Stimulated activated naive CD8-positive, alpha-beta T cell treated with anti-CD3 and anti-CD28 coated beads, Interleukin-15, Interleukin-2, amounts not matched to agents 100 ng/mL and 50 ng/mL, for 24 hours (primary cell): ENCODE measurements at regions not wholly inside any gene's neighbourhood (a gene's known extent, or its start where the extent isn't known, plus 50 kb on each side); places are given as distances from the start of the nearest gene placed in this dataset.
"Not testable (repeated sequence)": the region's sequence is repeated elsewhere in the genome, so short reads cannot be mapped to it uniquely, and the experiment has no call there.

ENCODE experiments used
- H3K27ac Mint-ChIP-seq: one replicate; pipeline ENCODE4 v1.8.0; 2021; ENCODE audit warnings: mild to moderate bottlenecking, mixed read lengths
- H3K27me3 Mint-ChIP-seq: one replicate; pipeline ENCODE4 v1.8.0; 2021; ENCODE audit warnings: mixed read lengths
- H3K36me3 Mint-ChIP-seq: one replicate; pipeline ENCODE4 v1.8.0; 2021; ENCODE audit warnings: low read depth, mixed read lengths
- H3K4me1 Mint-ChIP-seq: one replicate; pipeline ENCODE4 v1.8.0; 2021; ENCODE audit warnings: low read depth, mixed read lengths
- H3K4me3 Mint-ChIP-seq: one replicate; pipeline ENCODE4 v1.8.0; 2021; ENCODE audit warnings: mild to moderate bottlenecking, mixed read lengths
- H3K9me3 Mint-ChIP-seq: one replicate; pipeline ENCODE4 v1.8.0; 2021; ENCODE audit warnings: mixed read lengths

GRCh38 chr5:3449481-3449880 lies 146.2 kb upstream of the IRX1 start:
- H3K36me3 Mint-ChIP-seq, result no peaks in the 10 kb centered on the region
- H3K4me1 Mint-ChIP-seq, result no peaks in the 10 kb centered on the region
- no peaks in the 10 kb centered on the region for H3K27me3 Mint-ChIP-seq
- no peak overlapping the region for H3K27ac Mint-ChIP-seq
- H3K9me3 Mint-ChIP-seq, result peaks cover 9% of the 10 kb centered on the region
- no peak overlapping the region for H3K4me3 Mint-ChIP-seq

GRCh38 chr5:3446410-3446809 lies 149.2 kb upstream of the IRX1 start:
- Mint-ChIP-seq H3K9me3 (peaks cover 5% of the 10 kb centered on the region), H3K4me3 (no peak overlapping the region), H3K27ac (no peak overlapping the region), H3K27me3 (no peaks in the 10 kb centered on the region), H3K4me1 (no peaks in the 10 kb centered on the region), H3K36me3 (no peaks in the 10 kb centered on the region)

DNA sequence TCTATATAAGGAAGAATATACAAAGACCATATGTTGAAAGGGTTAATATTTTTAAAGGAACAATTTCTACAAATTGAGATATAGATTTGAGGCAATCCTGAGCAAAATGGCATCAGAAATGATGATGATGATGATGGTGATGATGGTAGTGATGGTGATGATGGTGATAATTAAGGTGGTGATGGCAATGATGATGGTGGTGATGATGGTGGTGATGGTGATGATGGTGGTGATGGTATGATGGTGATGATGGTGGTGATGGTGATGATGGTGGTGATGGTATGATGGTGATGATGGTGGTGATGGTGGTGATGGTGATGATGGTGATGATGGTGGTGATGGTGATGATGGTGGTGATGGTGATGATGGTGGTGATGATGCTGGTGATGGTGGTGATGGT lies 150.1 kb upstream of the IRX1 start:
- H3K4me3 Mint-ChIP-seq, H3K9me3 Mint-ChIP-seq, H3K36me3 Mint-ChIP-seq, H3K4me1 Mint-ChIP-seq, H3K27me3 Mint-ChIP-seq, H3K27ac Mint-ChIP-seq: not testable (repeated sequence)

- no peak overlapping the region for H3K4me3 Mint-ChIP-seq
- H3K27me3 Mint-ChIP-seq, result no peaks in the 10 kb centered on the region
- H3K27ac Mint-ChIP-seq, result no peak overlapping the region
- H3K36me3 Mint-ChIP-seq, result no peaks in the 10 kb centered on the region
- H3K9me3 Mint-ChIP-seq, result peaks cover 4% of the 10 kb centered on the region
- no peaks in the 10 kb centered on the region for H3K4me1 Mint-ChIP-seq
Observed at GRCh38 chr5:3432135-3432534, 163.5 kb upstream of the IRX1 start.

DNA sequence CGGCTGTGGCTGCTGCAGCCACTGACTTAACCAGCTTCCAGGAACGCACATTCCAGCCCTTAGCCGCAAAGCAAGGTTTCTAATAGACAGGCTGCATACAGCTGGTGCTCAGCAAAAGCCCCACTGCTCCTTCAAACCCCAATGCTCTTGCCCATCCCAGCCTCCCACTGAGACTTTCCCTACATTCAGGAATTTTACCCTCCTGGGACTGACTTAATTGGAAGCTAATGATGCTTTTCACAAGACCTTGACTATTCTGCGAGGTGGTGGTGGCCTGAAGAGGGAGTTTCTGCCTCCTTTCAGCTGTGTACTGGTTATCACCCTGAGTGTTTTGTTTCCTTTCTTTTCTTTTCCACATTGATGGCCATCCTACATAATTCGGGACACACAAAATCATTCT lies 164.9 kb upstream of the IRX1 start:
- no peak overlapping the region for H3K4me3 Mint-ChIP-seq

GRCh38 chr5:3429962-3430361 lies 165.7 kb upstream of the IRX1 start:
- Mint-ChIP-seq H3K4me1 (no peaks in the 10 kb centered on the region), H3K4me3 (no peak overlapping the region), H3K27me3 (no peaks in the 10 kb centered on the region), H3K9me3 (peaks cover 11% of the 10 kb centered on the region), H3K36me3 (no peaks in the 10 kb centered on the region), H3K27ac (no peak overlapping the region)

More for the DNA sequence above, 164.9 kb upstream of the IRX1 start:
- Mint-ChIP-seq H3K36me3 (no peaks in the 10 kb centered on the region), H3K27me3 (no peaks in the 10 kb centered on the region), H3K4me1 (no peaks in the 10 kb centered on the region), H3K27ac (no peak overlapping the region), H3K9me3 (peaks cover 11% of the 10 kb centered on the region)

GRCh38 chr5:3428334-3428733 lies 167.3 kb upstream of the IRX1 start:
- H3K9me3 Mint-ChIP-seq, result peaks cover 11% of the 10 kb centered on the region
- H3K4me1 Mint-ChIP-seq, result no peaks in the 10 kb centered on the region
- no peaks in the 10 kb centered on the region for H3K36me3 Mint-ChIP-seq
- H3K27ac Mint-ChIP-seq, result no peak overlapping the region
- H3K27me3 Mint-ChIP-seq, result no peaks in the 10 kb centered on the region
- no peak overlapping the region for H3K4me3 Mint-ChIP-seq

DNA sequence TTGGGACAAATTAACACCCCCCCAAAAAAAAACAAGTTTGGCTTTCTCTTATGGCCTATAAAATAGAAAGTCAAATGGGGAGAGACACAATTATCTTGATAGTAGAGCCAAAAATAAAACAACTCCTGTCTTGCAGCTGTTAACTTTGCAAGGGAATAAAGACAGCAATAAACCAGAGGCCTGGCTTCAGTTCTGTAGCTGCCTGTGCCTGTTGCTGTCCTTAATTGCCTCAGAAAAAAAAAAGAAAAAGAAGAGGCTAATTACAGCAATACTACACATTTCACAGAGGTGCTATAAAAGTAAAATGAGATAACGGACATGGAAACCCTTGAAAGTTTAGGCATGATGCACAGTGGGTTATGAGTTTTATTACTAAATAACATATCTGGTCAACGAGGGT lies 170.7 kb upstream of the IRX1 start:
- H3K27me3 Mint-ChIP-seq, result no peaks in the 10 kb centered on the region
- H3K36me3 Mint-ChIP-seq, result no peaks in the 10 kb centered on the region
- H3K4me1 Mint-ChIP-seq, result no peaks in the 10 kb centered on the region
- H3K27ac Mint-ChIP-seq, result no peak overlapping the region
- no peak overlapping the region for H3K4me3 Mint-ChIP-seq
- peaks cover 18% of the 10 kb centered on the region for H3K9me3 Mint-ChIP-seq

GRCh38 chr5:3417376-3417943 lies 178.2 kb upstream of the IRX1 start:
- H3K27me3 Mint-ChIP-seq, result no peaks in the 10 kb centered on the region
- H3K36me3 Mint-ChIP-seq, result no peaks in the 10 kb centered on the region
- no peak overlapping the region for H3K27ac Mint-ChIP-seq
- H3K4me1 Mint-ChIP-seq, result no peaks in the 10 kb centered on the region
- peaks cover 11% of the 10 kb centered on the region for H3K9me3 Mint-ChIP-seq
- no peak overlapping the region for H3K4me3 Mint-ChIP-seq

DNA sequence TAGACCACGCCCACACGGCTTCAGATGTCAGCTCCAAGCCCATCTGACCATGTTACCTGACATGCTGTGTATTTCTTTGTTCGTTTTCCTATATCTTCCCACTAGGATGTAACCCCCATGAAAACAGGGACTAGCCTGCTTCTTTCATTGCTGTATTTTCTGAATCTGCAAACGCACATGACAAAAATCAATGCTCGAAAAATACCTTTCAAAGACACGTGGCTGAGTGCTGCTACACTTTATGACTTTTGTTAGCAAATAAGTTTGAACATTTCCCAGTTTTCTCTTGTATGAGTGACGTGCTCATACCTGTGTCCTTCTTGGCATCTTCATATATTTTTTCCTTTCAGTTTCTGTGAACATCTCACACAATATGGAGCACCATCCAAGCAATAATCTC lies 181.3 kb upstream of the IRX1 start:
- H3K27me3 Mint-ChIP-seq, result no peaks in the 10 kb centered on the region

GRCh38 chr5:3412146-3412545 lies 183.5 kb upstream of the IRX1 start:
- Mint-ChIP-seq H3K27me3 (no peaks in the 10 kb centered on the region), H3K9me3 (peaks cover 8% of the 10 kb centered on the region), H3K4me1 (no peaks in the 10 kb centered on the region), H3K27ac (no peak overlapping the region), H3K36me3 (no peaks in the 10 kb centered on the region), H3K4me3 (no peak overlapping the region)

More for the DNA sequence above, 181.3 kb upstream of the IRX1 start:
- no peaks in the 10 kb centered on the region for H3K4me1 Mint-ChIP-seq
- H3K4me3 Mint-ChIP-seq, result no peak overlapping the region
- no peaks in the 10 kb centered on the region for H3K36me3 Mint-ChIP-seq
- no peak overlapping the region for H3K27ac Mint-ChIP-seq
- H3K9me3 Mint-ChIP-seq, result peaks cover 8% of the 10 kb centered on the region

DNA sequence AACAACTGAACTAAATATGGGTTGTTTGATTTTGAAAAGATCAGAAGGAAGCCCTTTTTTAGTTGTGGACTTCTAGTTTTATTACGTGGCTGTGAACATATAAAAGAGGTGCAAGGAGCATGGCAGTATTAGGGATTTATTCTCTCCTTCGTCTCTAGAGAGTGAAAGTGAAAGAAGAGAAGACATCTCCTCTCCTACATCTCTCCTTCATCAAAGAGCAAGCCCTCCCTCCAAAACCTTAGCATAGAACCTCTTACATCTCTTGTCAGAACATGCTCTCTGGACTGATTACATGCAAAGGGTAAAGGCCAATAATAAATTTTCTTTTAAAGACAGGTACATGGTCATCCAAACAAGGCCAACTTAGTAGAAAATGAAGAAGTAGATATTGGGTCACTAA lies 184.3 kb upstream of the IRX1 start:
- Mint-ChIP-seq H3K27ac (no peak overlapping the region), H3K36me3 (no peaks in the 10 kb centered on the region), H3K27me3 (no peaks in the 10 kb centered on the region), H3K4me1 (no peaks in the 10 kb centered on the region), H3K9me3 (peaks cover 13% of the 10 kb centered on the region), H3K4me3 (no peak overlapping the region)

DNA sequence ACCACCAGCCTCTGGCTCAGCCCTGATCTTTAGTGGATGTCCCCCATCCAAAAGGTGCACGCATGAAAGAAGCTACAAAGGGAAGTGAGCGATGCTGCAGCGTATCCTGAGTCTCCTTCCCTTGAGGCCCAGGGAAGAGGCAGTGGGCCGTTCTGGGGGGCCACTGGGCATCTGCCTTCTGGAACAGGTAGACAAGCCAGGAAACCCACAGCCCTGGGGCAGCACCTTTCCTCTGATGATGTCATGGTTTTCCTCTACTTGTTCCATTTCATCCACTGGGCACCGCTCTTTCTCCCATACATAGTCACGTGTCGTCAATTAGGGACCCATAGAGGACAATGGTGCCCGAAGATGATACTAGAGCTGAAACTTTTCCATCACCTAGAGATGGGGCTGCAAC lies 194.0 kb upstream of the IRX1 start:
- H3K27me3 Mint-ChIP-seq, result no peaks in the 10 kb centered on the region
- H3K27ac Mint-ChIP-seq, result no peak overlapping the region
- no peak overlapping the region for H3K4me3 Mint-ChIP-seq
- H3K9me3 Mint-ChIP-seq, result peaks cover 20% of the 10 kb centered on the region
- H3K36me3 Mint-ChIP-seq, result no peaks in the 10 kb centered on the region
- H3K4me1 Mint-ChIP-seq, result no peaks in the 10 kb centered on the region

DNA sequence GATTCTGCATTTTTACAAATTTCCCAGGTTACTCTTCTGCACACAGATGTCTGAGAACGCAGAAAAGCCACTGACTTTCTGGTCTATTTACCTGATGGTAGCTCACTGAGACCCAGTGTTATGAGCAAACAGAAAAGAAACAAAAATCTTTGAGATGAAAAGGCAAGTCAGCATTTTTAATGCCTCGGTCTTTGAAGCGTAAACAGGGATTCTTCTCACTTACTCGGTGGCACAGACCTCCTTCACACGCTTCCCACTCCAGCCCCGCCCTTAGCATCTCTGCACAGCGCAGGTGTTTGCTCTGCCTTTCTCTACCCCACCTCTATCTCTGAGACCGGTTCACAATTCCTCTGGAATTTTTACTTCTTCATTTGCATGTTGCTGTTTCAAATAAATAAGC lies 195.0 kb upstream of the IRX1 start:
- no peaks in the 10 kb centered on the region for H3K27me3 Mint-ChIP-seq
- H3K4me3 Mint-ChIP-seq, result no peak overlapping the region
- H3K27ac Mint-ChIP-seq, result no peak overlapping the region
- H3K4me1 Mint-ChIP-seq, result no peaks in the 10 kb centered on the region
- H3K9me3 Mint-ChIP-seq, result peaks cover 19% of the 10 kb centered on the region
- no peaks in the 10 kb centered on the region for H3K36me3 Mint-ChIP-seq

DNA sequence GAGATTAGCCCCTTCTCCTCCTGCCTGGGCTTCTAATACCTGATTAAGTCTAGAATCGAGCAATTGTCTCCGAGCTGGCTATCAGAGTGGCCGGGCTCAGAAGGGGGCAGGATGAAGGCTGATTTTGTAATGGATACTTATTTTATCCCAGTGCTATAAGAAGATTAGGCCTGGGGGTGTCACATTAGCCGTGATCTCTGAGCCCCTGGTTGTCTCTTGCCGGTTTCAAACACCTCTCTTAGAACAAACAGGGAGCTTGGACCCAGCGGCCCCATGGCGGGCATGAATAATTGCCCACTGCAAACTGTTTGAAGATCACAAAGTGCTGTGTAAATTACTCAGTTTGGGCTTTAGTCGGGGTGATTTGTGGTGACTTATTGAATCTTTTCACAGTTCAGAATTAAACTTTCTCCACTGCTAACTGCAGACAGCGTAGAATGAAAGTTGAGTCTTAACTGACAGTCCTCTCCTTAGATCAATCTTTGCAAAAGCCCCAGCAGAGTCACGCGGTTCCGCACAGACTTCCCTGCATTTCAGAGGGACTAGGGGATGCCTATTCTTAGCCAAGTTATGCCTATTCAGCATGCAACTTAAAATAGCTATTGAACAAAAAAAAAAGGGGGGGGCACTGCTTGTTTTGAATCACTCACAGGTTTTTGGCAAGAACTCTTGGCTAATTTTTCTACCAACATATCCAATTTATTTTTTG lies 200.6 kb upstream of the IRX1 start:
- Mint-ChIP-seq H3K4me3 (no peak overlapping the region), H3K9me3 (peaks cover 9% of the 10 kb centered on the region), H3K4me1 (no peaks in the 10 kb centered on the region), H3K27ac (no peak overlapping the region), H3K36me3 (no peaks in the 10 kb centered on the region), H3K27me3 (no peaks in the 10 kb centered on the region)
